Stimulated activated CD8-positive, alpha-beta memory T cell treated with anti-CD3 and anti-CD28 coated beads, Interleukin-7, amount 100 ng/mL, for 4 hours (primary cell): ENCODE measurements at regions not wholly inside any gene's neighbourhood (a gene's known extent, or its start where the extent isn't known, plus 50 kb on each side); places are given as distances from the start of the nearest gene placed in this dataset.
"Not testable (repeated sequence)": the region's sequence is repeated elsewhere in the genome, so short reads cannot be mapped to it uniquely, and the experiment has no call there.

ENCODE experiments used
- DNase-seq, 2 donors: peaks; one replicate each; pipeline ENCODE4 v3.0.0-alpha.2; 2020; ENCODE audit warnings: low read depth in 2 of 2

DNA sequence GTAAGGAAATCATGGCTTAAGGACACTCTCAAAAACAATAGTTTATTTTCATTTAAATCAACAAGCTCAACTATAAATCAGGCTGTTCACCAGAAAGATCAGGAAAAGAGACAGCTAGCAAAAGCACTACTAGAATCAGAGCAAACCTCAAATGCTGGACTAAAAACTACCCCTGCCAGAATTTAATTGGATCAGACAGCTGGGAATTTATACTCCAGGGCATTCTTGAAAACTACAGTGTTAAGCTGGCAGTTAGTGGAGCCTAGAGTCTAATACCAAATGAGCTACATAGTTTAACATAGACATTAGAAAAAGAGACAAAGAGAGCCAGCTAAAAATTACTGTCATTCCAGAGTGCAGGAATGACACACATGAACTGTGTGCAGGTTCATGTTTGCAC, 1016.4 kb upstream of the CRIM1 start:
- no peak for DNase-seq

DNA sequence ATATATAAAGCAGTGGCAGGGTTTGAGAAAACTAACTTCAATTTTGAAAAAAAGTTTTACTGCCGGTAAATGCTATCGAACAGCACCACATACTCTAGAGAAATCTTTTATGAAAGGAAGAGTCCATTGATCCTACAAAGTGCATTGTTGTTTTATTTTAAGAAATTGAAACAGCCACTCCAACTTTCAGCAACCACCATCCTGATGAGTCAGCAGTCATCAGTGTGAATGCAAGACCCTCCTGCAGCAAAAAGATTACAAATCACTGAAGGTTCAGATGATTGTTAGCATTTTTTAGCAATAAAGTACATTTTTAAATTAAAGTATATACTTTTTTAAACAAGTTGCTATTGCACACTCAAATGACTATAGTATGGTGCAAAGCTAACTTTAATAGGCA, 1017.7 kb upstream of the CRIM1 start:
- no peak for DNase-seq

DNA sequence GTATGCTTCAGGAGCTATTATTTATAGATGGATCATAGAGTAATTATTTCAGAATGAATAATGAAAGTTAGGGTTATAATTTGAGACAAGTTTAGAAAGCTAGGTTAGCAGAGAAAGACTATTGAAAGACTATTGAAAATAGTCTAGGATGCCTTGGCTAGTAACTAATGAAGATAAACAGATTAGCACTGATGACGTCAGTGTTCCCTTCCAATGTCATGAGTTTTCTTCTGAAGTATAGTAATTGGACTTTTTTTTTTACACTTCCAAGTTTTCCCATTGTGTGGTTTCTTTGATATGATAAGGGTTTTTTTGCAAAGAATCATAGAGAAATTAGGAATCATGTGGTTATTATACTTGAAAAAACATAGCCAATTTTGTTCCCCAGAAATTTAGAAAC, 1041.5 kb upstream of the CRIM1 start:
- DNase-seq, result no peak

DNA sequence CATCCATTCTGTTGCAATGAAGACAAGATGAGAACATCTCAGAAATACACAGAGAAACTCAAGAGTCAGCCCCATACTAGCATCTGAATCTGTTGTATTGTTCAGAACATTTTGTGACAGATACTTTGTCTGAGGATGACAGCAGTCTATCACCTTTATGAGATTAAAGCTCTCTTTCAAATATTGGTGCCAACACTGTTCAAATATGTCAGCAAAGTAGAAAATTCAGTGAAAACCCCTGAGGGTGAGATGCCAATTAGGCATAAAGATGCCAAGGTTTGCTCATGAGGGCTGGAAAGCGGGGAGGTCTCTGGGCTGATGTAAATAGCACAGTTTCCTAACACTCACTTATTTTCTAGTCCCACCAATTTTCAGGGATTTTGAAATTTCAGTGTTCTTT, 1054.2 kb upstream of the CRIM1 start:
- no peak for DNase-seq

DNA sequence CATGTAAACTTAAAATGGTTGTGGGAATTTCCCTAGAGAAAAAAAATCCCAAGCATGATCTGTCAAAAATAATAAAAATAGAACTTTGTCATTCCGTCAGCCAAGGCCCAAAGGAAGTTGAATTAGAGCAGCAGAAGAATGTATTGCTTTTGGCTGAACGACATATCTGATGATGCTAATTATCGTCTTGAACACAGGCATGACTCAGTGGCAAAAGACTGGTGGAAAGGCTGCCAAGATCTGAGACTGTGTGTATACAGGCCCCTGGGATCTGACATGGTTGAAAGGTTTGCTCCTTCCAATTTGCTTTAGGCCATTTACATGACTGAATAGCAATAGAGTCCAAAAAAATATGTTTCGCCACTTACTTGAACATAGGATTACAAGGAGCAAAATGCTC, 1057.1 kb upstream of the CRIM1 start:
- no peak for DNase-seq

DNA sequence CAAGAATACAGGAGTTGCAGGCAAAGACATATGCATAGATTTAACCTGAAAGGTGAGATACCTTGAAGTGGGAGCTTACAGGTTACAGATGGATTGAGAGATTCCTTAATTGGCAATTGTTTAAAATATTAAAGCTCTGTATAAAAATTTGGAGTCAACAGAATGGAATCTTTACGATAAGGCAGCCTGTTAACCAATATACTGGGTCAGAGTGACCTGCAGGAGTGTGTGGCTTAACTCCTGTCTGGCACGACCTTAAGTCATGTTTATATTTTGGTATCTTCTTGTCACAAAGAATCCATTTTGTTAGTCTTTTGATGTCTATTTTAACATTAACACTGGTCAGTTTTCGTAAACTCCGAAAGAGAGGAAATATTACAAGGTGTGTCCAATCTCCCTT, 1058.2 kb upstream of the CRIM1 start:
- DNase-seq, result no peak

DNA sequence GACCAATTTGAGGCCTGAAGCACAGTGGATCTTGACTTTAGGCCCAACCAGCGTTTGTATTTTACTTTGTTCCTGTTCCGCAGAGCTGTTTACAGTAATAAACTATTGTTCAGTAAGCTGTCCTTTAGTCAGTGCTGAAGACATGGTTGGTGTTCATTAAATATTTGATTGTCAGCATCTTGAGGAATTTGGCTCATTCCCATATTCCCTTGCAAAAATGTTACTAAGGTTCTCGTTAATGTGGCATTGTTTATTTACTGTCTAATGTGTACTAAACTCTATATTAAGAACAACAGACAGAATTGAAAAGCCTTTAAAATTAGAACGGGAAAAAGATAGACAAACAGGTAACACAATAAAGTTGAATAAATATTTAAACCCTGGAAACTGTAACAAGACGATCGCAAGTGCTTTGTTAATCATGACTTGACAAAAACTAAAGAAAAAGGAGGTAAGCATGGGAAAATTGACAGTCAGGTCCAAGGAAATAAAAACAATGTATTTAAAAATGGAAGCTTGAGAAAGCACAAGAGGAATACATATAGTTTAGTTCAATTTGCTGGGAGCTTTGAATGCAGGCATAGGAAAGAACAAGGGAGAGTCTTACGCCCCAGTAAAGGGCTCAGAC, 1060.8 kb upstream of the CRIM1 start:
- no peak for DNase-seq

DNA sequence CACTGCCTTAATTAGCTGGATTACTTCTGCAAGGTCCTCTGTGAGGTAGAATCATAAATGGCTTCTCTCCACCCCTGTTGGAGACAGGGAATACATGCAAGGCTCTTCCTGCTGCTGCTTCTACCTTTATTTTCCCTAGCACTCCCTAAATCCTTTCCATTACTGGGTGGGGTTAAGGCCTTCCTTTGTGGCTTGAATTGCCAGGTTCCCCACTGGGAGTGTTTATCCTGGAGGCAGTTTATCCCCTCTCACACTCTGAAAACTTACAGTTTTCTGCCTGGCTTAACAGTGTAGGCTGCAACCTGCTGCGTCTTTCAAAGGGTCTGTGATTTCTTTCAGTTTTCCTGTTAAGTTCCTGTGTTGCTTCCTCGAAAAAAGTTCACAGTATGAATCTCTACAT, 1062.3 kb upstream of the CRIM1 start:
- DNase-seq, result no peak

DNA sequence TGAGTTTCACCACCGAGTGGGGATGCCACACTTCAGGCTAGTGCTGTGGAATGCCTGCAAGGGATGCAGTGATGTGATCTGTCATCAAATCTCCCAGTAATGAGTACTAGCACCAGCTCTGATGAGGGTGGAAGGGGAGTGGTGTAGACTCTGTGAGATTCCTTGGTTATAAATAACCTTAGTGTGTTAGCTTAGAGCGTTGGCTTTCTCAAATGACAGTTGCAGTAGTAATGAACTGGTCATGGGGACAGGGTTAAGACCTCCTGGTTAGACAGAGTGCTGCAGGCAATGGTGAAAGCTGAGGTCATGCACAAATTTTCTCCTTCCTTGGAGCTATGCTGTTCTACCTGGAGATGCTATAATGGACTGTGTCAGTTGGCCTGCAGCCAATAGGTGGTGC, 1063.4 kb upstream of the CRIM1 start:
- no peak for DNase-seq

DNA sequence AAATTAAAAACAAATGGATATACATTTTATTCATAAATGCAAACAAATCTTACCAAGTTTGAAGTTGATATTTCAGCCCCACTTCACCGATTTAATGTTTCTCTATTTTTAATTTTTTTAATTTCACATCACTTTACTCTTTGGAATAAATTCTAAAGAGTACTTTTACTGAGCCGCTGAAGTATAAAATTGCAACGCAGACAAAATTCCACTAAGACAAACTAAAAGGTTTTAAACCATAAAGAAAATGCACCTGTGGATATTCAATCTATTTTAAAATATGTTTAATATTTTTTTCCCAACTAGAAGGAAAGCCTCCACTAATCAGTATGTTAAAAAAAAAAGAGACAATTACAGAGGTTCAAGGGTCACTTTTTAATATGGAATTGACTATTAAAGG, 1073.9 kb upstream of the CRIM1 start:
- DNase-seq, result no peak

DNA sequence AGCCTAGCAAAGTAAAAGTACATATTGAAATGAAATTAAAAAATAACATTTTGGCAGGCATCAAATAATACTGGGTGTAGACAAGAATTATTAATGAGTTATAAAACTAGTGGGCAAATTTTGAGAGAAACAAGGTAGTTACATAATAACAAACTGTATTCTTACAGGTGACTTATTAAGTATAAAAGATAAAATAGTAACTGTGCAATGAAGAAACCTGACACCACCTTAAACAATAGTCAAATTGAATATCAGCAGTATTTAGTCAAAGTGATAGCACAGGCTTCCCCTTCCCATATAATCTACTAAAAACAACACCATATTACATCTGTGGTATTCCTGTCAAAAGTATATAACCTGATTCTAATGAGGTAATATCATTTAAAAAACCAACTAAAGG, 1099.8 kb upstream of the CRIM1 start:
- DNase-seq, result no peak

DNA sequence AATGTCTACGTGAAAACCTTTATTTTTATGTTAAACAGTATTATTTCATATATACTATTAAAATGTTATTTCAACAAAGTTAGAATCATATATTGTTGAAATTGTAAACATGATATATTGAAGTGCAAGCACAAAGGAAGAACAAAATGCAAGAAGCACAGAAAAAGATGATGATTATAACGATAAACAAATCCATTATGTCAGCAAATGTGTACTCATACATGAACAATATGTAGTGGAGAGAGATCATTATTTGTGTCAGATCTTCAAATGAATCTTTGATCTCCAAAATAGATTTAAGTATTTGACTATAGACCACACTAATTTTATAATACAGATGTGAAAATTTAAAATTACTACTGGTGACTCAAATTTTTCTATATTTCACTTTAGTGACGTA, 1104.4 kb upstream of the CRIM1 start:
- DNase-seq, result no peak

DNA sequence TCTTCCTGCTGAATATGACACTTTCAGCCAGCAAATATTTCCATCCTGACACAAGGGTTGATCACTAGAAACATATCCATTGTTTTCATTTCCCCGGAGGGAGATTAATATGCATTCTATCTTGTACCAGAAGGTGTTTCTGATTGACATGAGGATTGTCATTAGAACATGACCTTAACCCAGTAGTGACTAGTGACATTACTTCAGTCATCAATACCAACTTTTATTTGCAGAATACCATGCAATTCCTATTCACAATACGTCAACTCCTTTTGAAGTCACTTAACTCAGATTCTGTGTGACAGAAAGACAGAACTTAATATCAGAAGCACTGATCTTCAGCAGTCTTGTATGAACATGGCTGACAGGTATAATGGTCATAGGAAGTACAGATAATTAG, 1108.9 kb upstream of the CRIM1 start:
- no peak for DNase-seq

DNA sequence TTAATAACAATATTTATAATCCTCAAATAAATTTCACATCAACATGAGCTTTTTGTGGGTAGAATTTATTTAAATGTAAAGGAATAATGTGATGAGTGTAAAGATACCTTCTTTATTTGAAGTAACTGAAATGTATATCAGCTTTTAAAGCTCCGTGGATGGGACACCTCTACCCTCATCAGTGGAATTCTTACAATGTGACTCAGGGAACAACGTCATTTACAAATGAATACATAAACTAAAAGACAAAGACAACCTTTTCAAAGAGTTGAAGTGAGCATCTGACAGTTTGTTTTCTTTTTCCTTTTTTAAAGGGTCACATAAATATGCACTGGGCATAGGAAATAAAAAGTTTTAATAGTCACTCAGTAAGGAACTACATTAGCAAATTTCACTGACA, 1127.0 kb upstream of the CRIM1 start:
- DNase-seq, result no peak

DNA sequence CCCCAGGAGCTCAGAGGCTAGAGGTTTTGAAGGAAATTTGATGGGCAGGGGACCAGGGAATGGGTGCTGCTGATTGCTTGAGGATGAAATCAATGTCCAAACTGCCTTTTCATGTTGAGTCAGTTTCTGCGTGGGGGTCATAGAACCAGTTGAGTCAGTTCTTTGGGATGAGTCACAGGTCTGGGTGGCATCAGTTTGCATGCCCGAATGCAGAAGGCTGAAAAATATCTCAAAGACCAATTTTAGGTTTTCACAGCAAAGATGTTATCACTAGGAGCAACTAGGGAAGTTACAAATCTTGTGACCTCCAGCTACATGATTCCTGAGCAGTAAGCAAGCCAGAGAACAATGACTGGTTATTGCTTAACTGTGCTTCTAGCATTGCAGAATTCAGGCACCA, 1135.1 kb upstream of the CRIM1 start:
- no peak for DNase-seq

DNA sequence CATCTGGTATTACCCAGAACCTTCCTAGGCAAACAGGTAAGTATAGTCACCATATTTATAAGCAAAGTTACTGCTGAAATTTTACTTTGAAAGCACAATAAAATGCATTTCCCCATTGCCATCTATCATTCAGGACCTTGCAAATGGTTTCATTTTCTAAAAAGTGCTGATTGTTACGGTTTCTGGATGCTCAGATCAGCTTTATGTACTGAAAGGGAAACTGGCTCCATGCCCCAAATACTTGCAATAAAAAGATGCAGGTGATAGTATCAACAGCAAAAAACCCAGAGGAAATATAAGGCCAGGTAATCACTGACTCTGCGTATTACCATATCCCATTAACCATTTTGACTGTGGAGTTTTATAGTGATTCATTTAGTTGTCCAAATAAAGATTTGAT, 1150.7 kb upstream of the CRIM1 start:
- no peak for DNase-seq

DNA sequence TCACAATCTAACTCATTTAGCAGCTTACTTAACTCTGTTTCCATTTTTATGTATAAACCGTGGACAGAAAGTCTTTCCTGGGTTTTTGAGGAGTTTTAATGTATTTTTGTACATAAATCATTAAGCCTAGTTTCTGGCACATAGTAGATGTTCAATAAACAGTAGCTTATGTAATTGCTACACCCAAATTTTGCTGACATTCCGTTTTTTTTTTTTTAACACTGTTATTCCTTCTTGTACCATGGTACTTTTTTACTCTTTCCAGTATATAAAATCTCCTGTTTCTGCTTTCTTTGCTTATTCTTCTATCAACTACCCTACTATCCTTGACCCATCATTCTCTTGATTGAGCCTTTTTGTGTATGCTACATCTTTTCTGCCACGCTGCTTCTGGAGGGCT, 1151.3 kb upstream of the CRIM1 start:
- no peak for DNase-seq

DNA sequence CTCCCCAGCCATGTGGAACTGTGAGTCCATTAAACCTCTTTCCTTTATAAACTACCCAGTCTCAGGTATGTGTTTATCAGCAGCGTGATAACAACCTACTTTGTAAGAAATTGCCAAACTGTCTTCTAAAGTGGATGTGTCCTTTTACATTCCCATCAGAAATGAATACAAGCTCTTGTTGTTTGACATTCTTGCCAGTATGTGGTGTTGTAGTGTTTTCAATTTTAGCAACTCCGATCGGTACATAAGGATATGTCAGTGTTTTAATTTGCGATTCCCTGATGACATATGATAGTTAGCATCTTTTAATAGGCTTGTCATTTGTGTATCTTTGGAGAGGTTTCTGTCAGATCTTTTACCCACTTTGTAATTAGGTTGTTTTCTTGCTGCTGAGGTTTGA, 1156.3 kb upstream of the CRIM1 start:
- no peak for DNase-seq

DNA sequence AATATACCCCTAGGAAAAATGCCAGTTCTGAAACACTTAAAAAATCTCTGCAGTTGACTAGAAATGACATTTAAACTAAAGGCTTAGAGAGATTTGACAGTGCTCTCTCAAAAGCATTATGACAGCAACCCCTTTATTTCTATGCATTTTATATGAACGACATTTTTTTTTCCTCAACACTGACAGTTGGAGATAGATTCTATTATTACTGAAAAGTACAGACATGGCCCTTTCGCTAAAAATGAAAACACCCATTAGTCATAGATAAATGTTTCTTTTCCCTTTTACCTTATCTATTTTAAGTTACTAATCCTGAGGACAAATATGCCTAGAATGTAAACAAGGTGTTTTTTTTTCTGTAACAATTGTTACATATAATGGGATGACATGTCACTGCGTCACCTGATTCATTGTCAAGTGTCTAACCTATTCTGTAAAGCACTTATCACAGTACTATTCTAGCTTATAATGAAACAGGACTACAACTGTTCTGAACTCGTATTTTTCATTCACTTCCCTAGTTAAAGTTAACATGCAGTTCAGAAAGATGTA, 1169.6 kb upstream of the CRIM1 start:
- no peak for DNase-seq

DNA sequence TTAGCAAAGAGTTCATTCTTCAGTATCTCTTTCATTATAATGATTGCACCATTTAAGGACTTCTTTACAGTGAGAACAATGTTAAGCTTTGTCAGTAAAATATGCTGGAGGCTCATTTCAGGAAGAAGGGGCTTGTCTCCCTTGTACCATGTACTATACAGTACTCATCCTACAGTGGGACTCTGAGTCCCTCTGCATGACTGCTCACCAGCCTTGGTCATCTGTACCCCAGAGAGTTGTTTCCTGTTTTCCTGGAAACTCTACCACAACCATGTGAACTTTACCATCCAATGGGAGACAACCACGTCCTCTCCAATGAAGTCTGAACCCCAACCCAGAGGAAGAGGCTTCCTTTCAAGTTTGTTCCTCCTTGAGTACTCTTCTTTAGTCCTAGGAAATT, 1171.1 kb upstream of the CRIM1 start:
- DNase-seq, result no peak

DNA sequence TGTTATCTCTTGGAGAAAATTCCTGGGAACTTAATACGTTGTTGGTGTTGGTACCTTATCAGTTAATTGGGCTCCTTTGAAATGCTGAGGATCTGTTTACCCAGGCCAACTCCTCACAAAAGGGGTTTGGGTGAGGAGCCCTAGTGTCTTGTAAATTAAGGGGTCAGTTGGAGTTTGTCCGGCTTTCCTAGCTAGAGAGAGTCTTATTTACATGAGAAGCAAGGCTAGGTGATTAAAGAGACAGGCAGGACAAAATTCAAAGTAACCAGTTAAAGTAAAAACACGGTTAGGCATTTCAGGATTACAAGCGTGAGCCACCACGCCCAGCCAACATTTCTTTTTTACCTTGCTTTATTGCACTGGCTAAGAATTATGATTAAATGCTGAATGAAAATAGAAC, 1178.9 kb upstream of the CRIM1 start:
- DNase-seq, result not testable (repeated sequence)

DNA sequence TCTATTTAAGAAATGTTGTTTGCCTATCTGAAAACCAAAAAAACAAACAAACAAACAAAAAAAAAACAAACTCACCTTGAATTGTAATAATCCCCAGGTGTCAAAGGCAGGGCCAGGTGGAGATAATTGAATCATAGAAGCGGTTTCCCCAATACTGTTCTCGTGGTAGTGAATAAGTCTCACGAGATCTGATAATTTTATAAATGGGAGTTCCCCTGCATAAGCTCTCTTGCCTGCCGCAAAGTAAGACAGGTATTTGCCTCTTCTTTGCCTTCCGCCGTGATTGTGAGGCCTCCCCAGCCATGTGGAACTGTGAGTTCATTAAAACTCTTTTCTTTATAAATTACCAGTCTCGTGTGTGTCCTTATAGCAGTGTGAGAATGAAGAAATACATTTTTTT, 1180.7 kb upstream of the CRIM1 start:
- DNase-seq, result no peak

DNA sequence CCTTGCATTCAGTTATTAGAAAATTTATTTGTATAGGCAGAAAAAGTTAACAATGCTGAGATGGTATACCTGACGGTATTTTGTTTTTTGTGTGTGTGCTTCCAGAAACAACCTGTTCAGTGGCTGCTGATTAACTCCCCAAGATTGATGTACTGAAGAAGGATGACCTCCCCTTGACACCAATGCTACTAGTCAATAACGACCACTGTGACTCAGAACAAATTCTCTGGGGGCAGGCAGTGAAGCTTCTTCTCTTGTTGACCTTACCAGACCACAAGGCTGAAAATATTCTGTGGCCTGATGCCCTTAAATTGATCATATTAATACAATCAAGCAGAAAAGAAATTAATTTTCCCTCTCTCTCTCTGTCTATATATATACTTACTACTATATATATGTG, 1182.9 kb upstream of the CRIM1 start:
- DNase-seq, result no peak

DNA sequence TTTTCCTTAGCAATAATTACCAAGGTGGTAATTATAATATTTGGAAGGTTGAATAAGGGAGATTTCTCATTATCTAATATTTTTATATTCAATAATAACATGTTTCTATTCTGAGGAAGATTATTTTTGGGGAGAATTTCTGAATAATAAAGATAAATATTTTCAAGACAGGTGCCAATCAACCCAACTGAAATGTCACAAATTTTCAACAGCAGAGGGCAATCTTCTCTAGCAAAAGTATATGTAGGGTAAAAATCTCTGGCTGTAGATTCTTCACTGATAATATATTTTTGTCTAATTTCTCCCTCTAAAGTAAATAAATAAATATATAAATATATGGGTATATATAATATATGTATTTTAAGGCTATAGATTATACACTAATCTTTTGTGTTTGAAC, 1187.2 kb upstream of the CRIM1 start:
- no peak for DNase-seq
